ENCODE measurements at regions not wholly inside any gene's neighbourhood (a gene's known extent, or its start where the extent isn't known, plus 50 kb on each side); places are given as distances from the start of the nearest gene placed in this dataset.

GRCh38 chr3:161990036-161990435, 493.4 kb downstream of the OTOL1 start:
- no peak for TF ChIP-seq CTCF (IDR thresholded peaks at IDR 0.05)
- TF ChIP-seq MXD4 (CRISPR knock-in tag; IDR thresholded peaks at IDR 0.05; ENCODE audit: borderline replicate concordance) = no peak
- no peak for TF ChIP-seq ETV6 (CRISPR knock-in tag; IDR thresholded peaks at IDR 0.05)
- TF ChIP-seq ESRRA (CRISPR knock-in tag; IDR thresholded peaks at IDR 0.05; ENCODE audit: borderline replicate concordance) = no peak
- no peak for TF ChIP-seq NR1H2 (CRISPR knock-in tag; IDR thresholded peaks at IDR 0.05)
- no peak for TF ChIP-seq ZNF317 (CRISPR knock-in tag; IDR thresholded peaks at IDR 0.05; ENCODE audit: borderline replicate concordance, low read depth)
- no peak for TF ChIP-seq NR3C1 (CRISPR knock-in tag; conservative IDR thresholded peaks at IDR 0.05; ENCODE audit: low read depth)
- no peak for TF ChIP-seq MAX (CRISPR knock-in tag; IDR thresholded peaks at IDR 0.05)
- TF ChIP-seq TEAD1 (CRISPR knock-in tag; IDR thresholded peaks at IDR 0.05) = no peak
- no peak for TF ChIP-seq ZBTB21 (CRISPR knock-in tag; IDR thresholded peaks at IDR 0.05; ENCODE audit: borderline replicate concordance)
- no peak for TF ChIP-seq SP1 (CRISPR knock-in tag; conservative IDR thresholded peaks at IDR 0.05)
- no peak for TF ChIP-seq TP53 (CRISPR knock-in tag; IDR thresholded peaks at IDR 0.05)
- no peak for TF ChIP-seq STAT6 (CRISPR knock-in tag; conservative IDR thresholded peaks at IDR 0.05; ENCODE audit: low read depth)

All from WTC11 (cell line).